ENCODE measurements at regions not wholly inside any gene's neighbourhood (a gene's known extent, or its start where the extent isn't known, plus 50 kb on each side); places are given as distances from the start of the nearest gene placed in this dataset.

- TF ChIP-seq USF2 (IDR thresholded peaks at IDR 0.05) = no peak
- no peak for TF ChIP-seq CEBPB (IDR thresholded peaks at IDR 0.05)
- TF ChIP-seq ESRRA (IDR thresholded peaks at IDR 0.05; ENCODE audit: borderline replicate concordance, low read length) = no peak
Measured at GRCh38 chr6:15730922-15731321, 68.1 kb upstream of the DTNBP1 start (continued).

DNA sequence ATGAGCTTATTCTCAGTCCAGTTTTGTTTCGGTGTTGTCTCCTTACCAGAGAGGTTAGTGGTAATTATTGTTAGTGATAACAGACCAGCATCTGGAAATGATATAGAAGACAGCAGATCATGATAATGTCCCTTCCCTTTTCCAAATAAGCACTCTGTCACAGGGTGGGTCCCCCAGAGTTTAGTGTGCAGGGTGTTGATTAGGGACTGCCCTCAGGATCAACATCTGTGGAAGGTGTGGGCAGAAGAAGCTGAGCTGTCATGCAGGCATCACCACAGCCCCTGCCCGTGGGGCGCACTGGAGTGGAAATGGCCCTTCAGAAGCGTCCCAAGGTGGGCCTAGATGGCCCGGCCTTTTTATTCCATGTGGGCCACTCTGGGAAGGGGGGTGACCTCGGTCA lies 67.6 kb upstream of the DTNBP1 start:
- POLR2A ChIA-PET = no interaction called here
- ATAC-seq = no peak
- Histone ChIP-seq H3K4me1 (no peaks in the 10 kb centered on the region), H3K27ac (no peak overlapping the region), H3K4me2 (no peak overlapping the region), H3K4me3 (no peak overlapping the region), H3K9me3 (no peaks in the 10 kb centered on the region)
- no peak for DNase-seq (ENCODE audit: low read depth in 1 of 2, low spot score in 1 of 2)
- TF ChIP-seq NR3C1 (IDR thresholded peaks at IDR 0.05) (no peak), CHD4 (IDR thresholded peaks at IDR 0.05; ENCODE audit: borderline replicate concordance) (no peak), ATOH8 (CRISPR knock-in tag; IDR thresholded peaks at IDR 0.05; ENCODE audit: low read depth) (no peak), FOSB (CRISPR knock-in tag; IDR thresholded peaks at IDR 0.05) (no peak)
- CTCF ChIA-PET = no interaction called here
- FAIRE-seq = no peak
- WGBS (ENCODE audit: missing lambda C conversion rate) = 51% methylated on average over 6 of the region's 6 CpGs

- ChIA-PET POLR2A (no interaction called here), CTCF (no interaction called here)
- ATAC-seq = no peak
- DNase-seq (ENCODE audit: low read depth in 1 of 2, low spot score in 1 of 2) = no peak
- no peaks in the 10 kb centered on the region for H3K4me1 ChIP-seq
- no peak overlapping the region for H3K4me2 ChIP-seq
- no peak for FAIRE-seq
- H3K9me3 ChIP-seq = no peaks in the 10 kb centered on the region
- 4% methylated on average over 2 of the region's 2 CpGs for WGBS (ENCODE audit: missing lambda C conversion rate)
- H3K4me3 ChIP-seq = no peak overlapping the region
- no peak for TF ChIP-seq TFCP2L1 (CRISPR knock-in tag; IDR thresholded peaks at IDR 0.05)
- no peak for TF ChIP-seq E2F6 (IDR thresholded peaks at IDR 0.05; ENCODE audit: borderline replicate concordance, low read depth)
- no peak for TF ChIP-seq EHMT2 (IDR thresholded peaks at IDR 0.05; ENCODE audit: low read depth)
- TF ChIP-seq, protein P1, sequence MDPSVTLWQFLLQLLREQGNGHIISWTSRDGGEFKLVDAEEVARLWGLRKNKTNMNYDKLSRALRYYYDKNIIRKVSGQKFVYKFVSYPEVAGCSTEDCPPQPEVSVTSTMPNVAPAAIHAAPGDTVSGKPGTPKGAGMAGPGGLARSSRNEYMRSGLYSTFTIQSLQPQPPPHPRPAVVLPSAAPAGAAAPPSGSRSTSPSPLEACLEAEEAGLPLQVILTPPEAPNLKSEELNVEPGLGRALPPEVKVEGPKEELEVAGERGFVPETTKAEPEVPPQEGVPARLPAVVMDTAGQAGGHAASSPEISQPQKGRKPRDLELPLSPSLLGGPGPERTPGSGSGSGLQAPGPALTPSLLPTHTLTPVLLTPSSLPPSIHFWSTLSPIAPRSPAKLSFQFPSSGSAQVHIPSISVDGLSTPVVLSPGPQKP (IDR thresholded peaks at IDR 0.05; ENCODE audit: low read depth, low read length) = no peak
- no peak for TF ChIP-seq HOXA7 (CRISPR knock-in tag; IDR thresholded peaks at IDR 0.05)
- TF ChIP-seq CHD2 (IDR thresholded peaks at IDR 0.05; ENCODE audit: low read length, partially characterized antibody) = no peak
- TF ChIP-seq MYC (IDR thresholded peaks at IDR 0.05; ENCODE audit: borderline replicate concordance, low read length) = no peak
- TF ChIP-seq CBX2 (IDR thresholded peaks at IDR 0.05; ENCODE audit: borderline replicate concordance, low read depth) = no peak
- no peak for TF ChIP-seq PHF8 (IDR thresholded peaks at IDR 0.05; ENCODE audit: borderline replicate concordance, low read depth)
- TF ChIP-seq SREBF2 (IDR thresholded peaks at IDR 0.05) = no peak
- no peak for TF ChIP-seq NFE2L2 (conservative IDR thresholded peaks at IDR 0.05; ENCODE audit: low read length)
- no peak for TF ChIP-seq HDAC2 (IDR thresholded peaks at IDR 0.05)
- no peak for TF ChIP-seq RAD21 (conservative IDR thresholded peaks at IDR 0.05 in 1 of 2, IDR thresholded peaks at IDR 0.05 in 1 of 2)
- TF ChIP-seq FOSL2 (IDR thresholded peaks at IDR 0.05) = no peak
- TF ChIP-seq FOSL2 (CRISPR knock-in tag; IDR thresholded peaks at IDR 0.05) = no peak
- TF ChIP-seq RNF2 (IDR thresholded peaks at IDR 0.05; ENCODE audit: borderline replicate concordance, low read depth) = no peak
- TF ChIP-seq ESRRA (IDR thresholded peaks at IDR 0.05; ENCODE audit: borderline replicate concordance, low read length) = no peak
- no peak for TF ChIP-seq RCOR1 (IDR thresholded peaks at IDR 0.05; ENCODE audit: low read depth, low read length)
- H3K27ac ChIP-seq = no peak overlapping the region
Measured at GRCh38 chr6:15722731-15723130, 59.9 kb upstream of the DTNBP1 start.

Data from A549 (cell line).